PC-9 (cell line): ENCODE measurements at regions not wholly inside any gene's neighbourhood (a gene's known extent, or its start where the extent isn't known, plus 50 kb on each side); places are given as distances from the start of the nearest gene placed in this dataset.

Experiments used
- CTCF ChIP-seq: fragments of 200-600 bp; sonication (generic); conservative IDR thresholded peaks from 2 replicates; pipeline ENCODE4 v1.6.1; 2017; ENCODE audit warnings: mixed run types, antibody characterized with exemption, mild to moderate bottlenecking, moderate library complexity
- EZH2 ChIP-seq: fragments of 200-600 bp; sonication (generic); IDR thresholded peaks from 2 replicates; pipeline ENCODE4 v1.8.0; 2017; ENCODE audit warnings: antibody characterized with exemption, low read depth

GRCh38 chr7:33736521-33737221 is 168.7 kb upstream of the BMPER start:
- TF ChIP-seq EZH2 (no peak), CTCF (no peak)
